Tibial nerve (tissue), 3 donors: ENCODE measurements at regions not wholly inside any gene's neighbourhood (a gene's known extent, or its start where the extent isn't known, plus 50 kb on each side); places are given as distances from the start of the nearest gene placed in this dataset.
"Not testable (repeated sequence)": the region's sequence is repeated elsewhere in the genome, so short reads cannot be mapped to it uniquely, and the experiment has no call there.

Experiments
- CTCF ChIP-seq, 5 experiments: fragments of 200-600 bp in 3 of 5; fragments of 450-650 bp in 2 of 5; sonication (generic) in 3 of 5; IDR thresholded peaks; one replicate each; pipeline ENCODE4 v1.5.1; 2016 to 2019; ENCODE audit warnings: antibody characterized with exemption in 5 of 5, mild to moderate bottlenecking in 3 of 5, moderate library complexity in 2 of 5
- POLR2A ChIP-seq, 2 donors: fragments of 450-650 bp; IDR thresholded peaks; one replicate each; pipeline ENCODE4 v1.6.1; 2017; ENCODE audit warnings: antibody characterized with exemption in 2 of 2, mild to moderate bottlenecking in 2 of 2, moderate library complexity in 2 of 2

- not testable (repeated sequence) for TF ChIP-seq CTCF, POLR2A (IDR thresholded peaks at IDR 0.05)
Observed at GRCh38 chr2:87075054-87075790, 53.6 kb upstream of the PLGLB1 start.
